Kidney (tissue), 13 donors: ENCODE measurements at regions not wholly inside any gene's neighbourhood (a gene's known extent, or its start where the extent isn't known, plus 50 kb on each side); places are given as distances from the start of the nearest gene placed in this dataset.
"Not testable (repeated sequence)": the region's sequence is repeated elsewhere in the genome, so short reads cannot be mapped to it uniquely, and the experiment has no call there.

ENCODE experiments used
- DNase-seq, 5 donors: peaks; one replicate each; pipeline ENCODE4 v3.0.0-alpha.2; 2013 to 2020
- FAIRE-seq: peaks from 2 replicates; lab custom pipeline; 2012; peaks lifted over from hg19 to GRCh38; lab: Jason Lieb, UNC
- H3K27ac ChIP-seq, 2 donors: one replicate each; pipeline ENCODE4 v1.7.0; 2013; ENCODE audit warnings: low read depth in 2 of 2, low read length in 2 of 2, inconsistent platforms in 1 of 2
- H3K27me3 ChIP-seq: one replicate; pipeline ENCODE4 v1.7.1; 2013; ENCODE audit warnings: low read length, inconsistent platforms; ENCODE audit not compliant: control insufficient read depth, insufficient read depth
- H3K36me3 ChIP-seq, 3 donors: one replicate each; pipeline versions ENCODE4 v1.7.0 to v1.7.1; 2013; ENCODE audit warnings: low read length in 3 of 3, control low read depth in 1 of 3, inconsistent platforms in 1 of 3; ENCODE audit not compliant: insufficient read depth in 3 of 3, control insufficient read depth in 2 of 3
- H3K4me1 ChIP-seq, 3 donors: one replicate each; pipeline versions ENCODE4 v1.7.0 to v1.7.1; 2013; ENCODE audit warnings: low read length in 3 of 3, inconsistent platforms in 1 of 3, low read depth in 1 of 3; ENCODE audit not compliant: control insufficient read depth in 2 of 3, insufficient read depth in 2 of 3
- H3K4me3 ChIP-seq, 3 donors: one replicate each; pipeline versions ENCODE4 v1.7.0 to v1.8.1; 2013; ENCODE audit warnings: low read length in 3 of 3, control low read depth in 1 of 3, inconsistent platforms in 1 of 3
- H3K9ac ChIP-seq, 3 donors: one replicate each; pipeline versions ENCODE4 v1.7.0 to v1.7.1; 2013; ENCODE audit warnings: low read length in 3 of 3, control low read depth in 1 of 3, inconsistent platforms in 1 of 3
- H3K9me3 ChIP-seq, 3 donors: one replicate each; pipeline versions ENCODE4 v1.7.0 to v1.7.1; 2013; ENCODE audit warnings: low read length in 3 of 3, control low read depth in 1 of 3, inconsistent platforms in 1 of 3; ENCODE audit not compliant: control insufficient read depth in 2 of 3, insufficient read depth in 1 of 3
- intact Hi-C: fragments of 100-400 bp; cut with DNase I; formaldehyde crosslinking; loops from one replicate; pipeline ENCODE4 v1.11.1; 2022
- TF ChIP-seq, protein P1 (sequence below): IDR thresholded peaks from 3 replicates; pipeline ENCODE4 v1.5.1; 2012; ENCODE audit warnings: mild to moderate bottlenecking, moderate library complexity, borderline replicate concordance; ENCODE audit not compliant: insufficient read depth; ENCODE audit errors: extremely low read depth
- donor health status: control.
- donor health status: control.
- donor health status: control.
- donor health status: control.
- donor health status: control.
- donor health status: DM: yes; HTN: yes; CAD: no.
- donor health status: Normal renal cell carcinoma (clear cell type).

DNA sequence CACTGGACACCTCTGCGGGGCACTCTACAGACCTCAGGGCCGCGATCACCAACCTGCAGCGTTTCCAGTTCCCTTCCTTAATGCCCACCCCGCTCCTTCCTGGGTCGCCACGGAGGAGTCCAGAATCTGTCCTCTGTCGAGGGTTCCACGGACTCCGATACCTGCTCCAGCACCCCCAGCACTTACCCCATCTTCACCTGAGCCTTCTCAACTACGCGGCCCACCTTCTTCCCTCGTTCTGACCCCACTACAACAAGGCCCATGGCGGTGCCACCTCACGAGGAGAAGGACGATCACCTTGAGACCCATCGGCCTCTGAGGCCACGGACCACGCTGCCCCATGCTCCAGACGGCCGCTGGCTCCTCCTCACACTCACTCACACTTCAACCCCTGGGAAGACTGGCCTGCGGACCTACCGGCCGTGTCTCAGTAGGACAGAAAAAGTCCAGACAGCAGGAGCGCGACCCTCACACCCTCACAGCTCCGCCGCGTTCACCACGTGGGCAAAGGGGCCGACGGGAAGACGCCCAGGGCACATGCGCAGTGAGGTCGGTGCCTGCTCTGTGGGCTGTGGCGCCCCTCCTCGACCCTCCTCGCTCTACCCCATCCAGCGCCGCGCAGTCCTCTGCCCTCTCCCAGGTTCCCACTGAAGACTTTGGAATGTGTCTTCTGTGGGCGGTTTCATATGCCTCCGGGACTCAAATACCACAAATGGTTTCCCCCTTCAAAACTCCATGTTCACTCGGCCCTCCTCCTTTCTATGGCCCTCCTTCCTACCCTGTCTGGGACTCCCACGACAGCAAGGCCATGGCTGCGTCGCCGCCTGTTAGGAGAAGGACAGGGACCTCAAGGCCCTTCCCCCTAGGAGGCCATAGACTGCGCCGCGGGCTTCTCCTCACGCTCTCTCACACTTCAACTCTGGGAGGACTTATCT lies 193.9 kb upstream of the PHF14 start:
- H3K27me3 ChIP-seq: no peaks in the 10 kb centered on the region

DNA sequence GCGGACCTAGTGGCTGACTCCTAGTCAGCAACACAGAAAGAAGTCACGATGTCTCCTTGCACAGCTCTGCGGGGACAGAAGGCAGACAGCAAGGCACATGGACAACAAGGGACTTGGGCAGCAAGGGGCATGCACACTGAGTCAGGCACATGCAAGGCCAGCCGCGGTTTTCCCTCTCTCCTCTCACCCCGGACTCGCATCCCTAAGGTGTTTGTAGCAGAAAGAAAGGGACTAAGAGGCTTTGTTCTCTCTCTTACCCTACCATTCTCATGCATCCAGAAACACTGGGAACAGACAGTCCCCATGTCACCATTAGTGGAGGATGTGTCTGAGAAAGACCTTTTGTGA lies 193.3 kb upstream of the PHF14 start:
- Histone ChIP-seq H3K4me1 (no peaks in the 10 kb centered on the region), H3K27me3 (no peaks in the 10 kb centered on the region), H3K9ac (no peak overlapping the region), H3K36me3 (no peaks in the 10 kb centered on the region), H3K9me3 (no peaks in the 10 kb centered on the region), H3K4me3 (no peak overlapping the region), H3K27ac (no peak overlapping the region)
- intact Hi-C loops: no loop called here
- DNase-seq (peak in 1 of 5 donors; percentile 54), FAIRE-seq (no peak)
- TF ChIP-seq, protein P1, sequence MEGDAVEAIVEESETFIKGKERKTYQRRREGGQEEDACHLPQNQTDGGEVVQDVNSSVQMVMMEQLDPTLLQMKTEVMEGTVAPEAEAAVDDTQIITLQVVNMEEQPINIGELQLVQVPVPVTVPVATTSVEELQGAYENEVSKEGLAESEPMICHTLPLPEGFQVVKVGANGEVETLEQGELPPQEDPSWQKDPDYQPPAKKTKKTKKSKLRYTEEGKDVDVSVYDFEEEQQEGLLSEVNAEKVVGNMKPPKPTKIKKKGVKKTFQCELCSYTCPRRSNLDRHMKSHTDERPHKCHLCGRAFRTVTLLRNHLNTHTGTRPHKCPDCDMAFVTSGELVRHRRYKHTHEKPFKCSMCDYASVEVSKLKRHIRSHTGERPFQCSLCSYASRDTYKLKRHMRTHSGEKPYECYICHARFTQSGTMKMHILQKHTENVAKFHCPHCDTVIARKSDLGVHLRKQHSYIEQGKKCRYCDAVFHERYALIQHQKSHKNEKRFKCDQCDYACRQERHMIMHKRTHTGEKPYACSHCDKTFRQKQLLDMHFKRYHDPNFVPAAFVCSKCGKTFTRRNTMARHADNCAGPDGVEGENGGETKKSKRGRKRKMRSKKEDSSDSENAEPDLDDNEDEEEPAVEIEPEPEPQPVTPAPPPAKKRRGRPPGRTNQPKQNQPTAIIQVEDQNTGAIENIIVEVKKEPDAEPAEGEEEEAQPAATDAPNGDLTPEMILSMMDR: no peak

More for the DNA sequence above, 193.9 kb upstream of the PHF14 start:
- intact Hi-C loops: no loop called here
- Histone ChIP-seq H3K36me3 (no peaks in the 10 kb centered on the region), H3K9ac (no peak overlapping the region), H3K4me1 (no peaks in the 10 kb centered on the region), H3K9me3 (no peaks in the 10 kb centered on the region), H3K4me3 (no peak overlapping the region), H3K27ac (no peak overlapping the region)
- DNase-seq: peak in 1 of 5 donors; percentile 70
- FAIRE-seq: no peak
- TF ChIP-seq, protein P1: no peak

DNA sequence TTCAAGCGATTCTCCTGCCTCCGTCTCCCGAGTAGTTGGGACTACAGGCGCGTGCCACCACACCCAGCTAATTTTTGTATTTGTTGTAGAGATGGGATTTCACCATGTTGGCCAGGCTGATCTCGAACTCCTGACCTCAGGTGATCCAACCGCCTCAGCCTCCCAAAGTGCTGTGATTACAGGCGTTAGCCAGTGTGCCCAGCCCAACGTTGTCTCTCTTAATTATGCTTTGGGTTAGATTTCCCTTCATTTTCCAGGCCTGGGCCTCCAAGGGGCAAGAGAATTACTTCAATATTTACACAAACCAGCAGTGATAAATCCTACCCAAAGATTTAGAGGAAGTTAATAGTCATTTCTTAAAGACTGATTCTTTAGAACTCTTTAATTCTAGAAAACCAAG lies 186.7 kb upstream of the PHF14 start:
- H3K27ac ChIP-seq, FAIRE-seq, H3K27me3 ChIP-seq, H3K4me3 ChIP-seq, H3K36me3 ChIP-seq, DNase-seq, intact Hi-C loops, H3K9me3 ChIP-seq, H3K9ac ChIP-seq, H3K4me1 ChIP-seq: not testable (repeated sequence)

DNA sequence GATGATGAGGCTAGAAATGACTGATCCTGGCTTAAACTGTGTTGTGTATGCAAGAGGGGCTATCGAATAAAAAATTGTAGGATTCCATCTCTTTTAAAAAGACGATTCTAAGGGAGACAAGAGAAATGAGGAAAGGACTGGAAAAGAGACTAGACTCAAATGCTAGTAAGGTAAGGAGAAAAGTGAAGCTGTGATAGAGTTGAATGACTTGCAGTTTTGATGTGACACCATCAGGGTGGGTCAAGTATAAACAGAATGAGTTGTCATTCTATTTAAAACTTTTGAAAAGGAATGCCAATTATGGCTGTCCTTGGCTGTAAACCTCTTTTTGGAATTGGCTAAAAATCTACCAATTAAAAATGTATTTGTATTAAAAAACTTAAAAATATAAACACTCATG lies 184.5 kb upstream of the PHF14 start:
- DNase-seq: no peak
- TF ChIP-seq, protein P1: no peak
- no peak for FAIRE-seq

More for the DNA sequence above, 184.5 kb upstream of the PHF14 start:
- H3K9ac ChIP-seq: no peak overlapping the region
- no peak overlapping the region for H3K4me3 ChIP-seq
- intact Hi-C loops: no loop called here
- no peaks in the 10 kb centered on the region for H3K9me3 ChIP-seq
- H3K36me3 ChIP-seq: no peaks in the 10 kb centered on the region
- H3K27me3 ChIP-seq: no peaks in the 10 kb centered on the region
- H3K27ac ChIP-seq: no peak overlapping the region
- H3K4me1 ChIP-seq: no peaks in the 10 kb centered on the region
